A673 (cell line): ENCODE measurements at regions not wholly inside any gene's neighbourhood (a gene's known extent, or its start where the extent isn't known, plus 50 kb on each side); places are given as distances from the start of the nearest gene placed in this dataset.

Experiments
- BruUV-seq: library from RNA; stranded (reverse); fragments of 400-500 nt; replicated peaks from 2 replicates; lab custom pipeline; 2021; lab: Mats Ljungman, UMichigan
- CTCF ChIA-PET: fragments of 300-600 bp; sonication (Branson Sonifier 250); formaldehyde crosslinking; loops from one replicate; lab custom pipeline; 2022; ENCODE audit warnings: antibody characterized with exemption; lab: Charles Lee
- POLR2A ChIA-PET: fragments of 300-600 bp; sonication (Branson Sonifier 250); formaldehyde crosslinking; loops from one replicate; lab custom pipeline; 2022; ENCODE audit warnings: antibody characterized with exemption; ENCODE audit not compliant: low non-redundant PET; lab: Charles Lee
- DNase-seq: peaks from one replicate; pipeline ENCODE4 v3.0.0-alpha.2; 2015; ENCODE audit warnings: low spot score
- H3K27ac ChIP-seq: fragments of 200-600 bp; sonication (generic); 2 replicates; pipeline ENCODE4 v1.5.1; 2016; ENCODE audit warnings: mixed run types, low read depth, mild to moderate bottlenecking, mixed read lengths, antibody characterized with exemption, low read length; ENCODE audit not compliant: poor library complexity, severe bottlenecking
- H3K27me3 ChIP-seq: fragments of 200-600 bp; sonication (generic); replicated peaks from 2 replicates; pipeline ENCODE4 v1.6.1; 2017; ENCODE audit warnings: mixed run types, low read depth, mild to moderate bottlenecking, mixed read lengths, antibody characterized with exemption, low read length; ENCODE audit not compliant: insufficient read depth, poor library complexity
- H3K36me3 ChIP-seq: fragments of 200-600 bp; sonication (generic); 2 replicates; pipeline ENCODE4 v1.6.1; 2016; ENCODE audit warnings: mixed run types, mild to moderate bottlenecking, mixed read lengths, antibody characterized with exemption, low read length; ENCODE audit not compliant: insufficient read depth, poor library complexity, severe bottlenecking
- H3K4me1 ChIP-seq: fragments of 200-600 bp; sonication (generic); 2 replicates; pipeline ENCODE4 v1.6.1; 2017; ENCODE audit warnings: mixed run types, mild to moderate bottlenecking, mixed read lengths, antibody characterized with exemption, low read length; ENCODE audit not compliant: insufficient read depth, poor library complexity, severe bottlenecking
- H3K4me3 ChIP-seq: fragments of 200-600 bp; sonication (generic); 2 replicates; pipeline ENCODE4 v1.5.1; 2016; ENCODE audit warnings: low read depth, mixed run types, mild to moderate bottlenecking, mixed read lengths, low read length; ENCODE audit not compliant: poor library complexity, severe bottlenecking
- H3K9me3 ChIP-seq: fragments of 200-600 bp; sonication (generic); 2 replicates; pipeline ENCODE4 v1.6.1; 2016; ENCODE audit warnings: mixed run types, low read depth, mild to moderate bottlenecking, mixed read lengths, antibody characterized with exemption, low read length; ENCODE audit not compliant: poor library complexity, severe bottlenecking
- CTCF ChIP-seq: fragments of 300-800, 200-600 bp; sonication (generic); conservative IDR thresholded peaks from 2 replicates; pipeline ENCODE4 v1.5.1; 2017; ENCODE audit warnings: low read depth, mild to moderate bottlenecking, antibody characterized with exemption, low read length, moderate library complexity, mixed read lengths
- EZH2 ChIP-seq: fragments of 200-600 bp; sonication (generic); IDR thresholded peaks from 2 replicates; pipeline ENCODE4 v1.6.1; 2017; ENCODE audit warnings: borderline replicate concordance, low read depth, mild to moderate bottlenecking, mixed read lengths, antibody characterized with exemption, low read length; ENCODE audit not compliant: poor library complexity, severe bottlenecking
- intact Hi-C: fragments of 100-400 bp; cut with micrococcal nuclease; formaldehyde crosslinking; loops from one replicate; pipeline ENCODE4 v1.10.0; 2022; ENCODE audit not compliant: unreplicated experiment

- Histone ChIP-seq H3K36me3 (no peaks in the 10 kb centered on the region), H3K4me1 (no peaks in the 10 kb centered on the region), H3K27me3 (no peaks in the 10 kb centered on the region), H3K27ac (no peak overlapping the region), H3K9me3 (no peaks in the 10 kb centered on the region), H3K4me3 (no peak overlapping the region)
- TF ChIP-seq EZH2 (no peak), CTCF (no peak)
- CTCF ChIA-PET = no interaction called here
- DNase-seq = no peak
- intact Hi-C loops = no loop called here
- BruUV-seq = no TSS peak
- POLR2A ChIA-PET = no interaction called here
These were observed 226.3 kb downstream of the FGF13 start for GRCh38 chrX:138485224-138485623.

DNA sequence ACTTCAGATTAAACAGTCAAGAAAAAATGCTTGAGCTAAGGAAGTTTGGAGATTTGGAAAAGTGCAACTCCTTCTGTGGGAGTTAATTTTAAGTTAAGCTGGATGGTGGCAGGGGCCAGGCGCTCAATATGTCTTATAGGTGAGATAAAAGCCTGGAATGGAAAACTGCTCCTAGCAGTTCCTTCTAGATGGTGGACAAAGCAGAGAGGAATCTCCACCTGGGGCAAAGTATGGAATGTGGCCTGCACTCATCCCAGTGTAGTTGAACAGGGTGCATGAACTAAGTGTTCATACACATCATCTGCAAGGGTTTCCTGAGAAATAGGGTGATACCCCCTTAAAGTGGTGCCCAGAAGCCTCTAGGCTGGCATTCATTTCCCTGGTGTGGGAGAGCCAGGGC lies 227.1 kb downstream of the FGF13 start:
- TF ChIP-seq EZH2 (no peak), CTCF (no peak)
- no TSS peak for BruUV-seq
- intact Hi-C loops = no loop called here
- POLR2A ChIA-PET = no interaction called here
- Histone ChIP-seq H3K4me1 (no peaks in the 10 kb centered on the region), H3K9me3 (no peaks in the 10 kb centered on the region), H3K36me3 (no peaks in the 10 kb centered on the region), H3K27ac (no peak overlapping the region), H3K4me3 (no peak overlapping the region), H3K27me3 (no peaks in the 10 kb centered on the region)
- no peak for DNase-seq
- CTCF ChIA-PET = no interaction called here

- Histone ChIP-seq H3K27ac (no peak overlapping the region), H3K36me3 (no peaks in the 10 kb centered on the region), H3K4me1 (no peaks in the 10 kb centered on the region), H3K27me3 (no peaks in the 10 kb centered on the region), H3K9me3 (no peaks in the 10 kb centered on the region), H3K4me3 (no peak overlapping the region)
- intact Hi-C loops = no loop called here
- POLR2A ChIA-PET = no interaction called here
- no peak for DNase-seq
- TF ChIP-seq CTCF (no peak), EZH2 (no peak)
- CTCF ChIA-PET = no interaction called here
- BruUV-seq = no TSS peak
These were observed 229.9 kb downstream of the FGF13 start for GRCh38 chrX:138481649-138482048.
